ENCODE measurements at regions not wholly inside any gene's neighbourhood (a gene's known extent, or its start where the extent isn't known, plus 50 kb on each side); places are given as distances from the start of the nearest gene placed in this dataset.

DNA sequence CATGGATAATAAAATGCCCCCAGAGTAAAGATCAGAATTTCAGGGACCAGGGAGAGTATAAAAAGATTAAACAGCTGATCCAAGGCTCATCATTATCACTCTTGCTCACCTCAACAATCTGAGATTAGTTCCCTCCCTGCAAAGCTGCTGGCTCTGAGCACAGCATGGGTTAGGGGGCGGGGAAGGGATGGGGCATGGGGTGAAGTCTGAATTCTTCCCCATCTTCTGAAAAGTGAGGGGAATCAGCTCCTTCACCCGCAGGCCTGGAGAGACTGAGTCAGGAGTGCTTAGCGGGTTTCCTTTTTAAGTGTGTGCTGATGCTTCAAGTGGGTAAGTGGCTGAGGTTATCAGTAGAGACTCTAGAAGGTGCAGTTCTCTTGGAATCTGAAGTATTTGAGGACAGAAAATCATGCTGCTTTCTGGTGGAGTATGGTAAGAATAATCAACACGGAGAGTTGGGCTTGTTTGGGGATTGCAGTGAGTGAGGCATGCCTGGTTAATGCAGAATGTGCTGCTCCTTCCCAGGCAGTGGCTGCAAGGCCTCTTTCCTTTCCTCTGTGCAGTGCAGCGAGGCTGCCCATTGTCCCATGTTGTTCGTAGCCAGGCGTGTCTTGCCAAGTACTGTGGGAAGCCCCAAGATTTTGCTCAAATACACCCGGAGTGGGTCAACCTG lies 59.2 kb upstream of the TRAK1 start:
- peak; percentile 74 for DNase-seq (ENCODE audit: low read depth)
- TF ChIP-seq, protein P1, sequence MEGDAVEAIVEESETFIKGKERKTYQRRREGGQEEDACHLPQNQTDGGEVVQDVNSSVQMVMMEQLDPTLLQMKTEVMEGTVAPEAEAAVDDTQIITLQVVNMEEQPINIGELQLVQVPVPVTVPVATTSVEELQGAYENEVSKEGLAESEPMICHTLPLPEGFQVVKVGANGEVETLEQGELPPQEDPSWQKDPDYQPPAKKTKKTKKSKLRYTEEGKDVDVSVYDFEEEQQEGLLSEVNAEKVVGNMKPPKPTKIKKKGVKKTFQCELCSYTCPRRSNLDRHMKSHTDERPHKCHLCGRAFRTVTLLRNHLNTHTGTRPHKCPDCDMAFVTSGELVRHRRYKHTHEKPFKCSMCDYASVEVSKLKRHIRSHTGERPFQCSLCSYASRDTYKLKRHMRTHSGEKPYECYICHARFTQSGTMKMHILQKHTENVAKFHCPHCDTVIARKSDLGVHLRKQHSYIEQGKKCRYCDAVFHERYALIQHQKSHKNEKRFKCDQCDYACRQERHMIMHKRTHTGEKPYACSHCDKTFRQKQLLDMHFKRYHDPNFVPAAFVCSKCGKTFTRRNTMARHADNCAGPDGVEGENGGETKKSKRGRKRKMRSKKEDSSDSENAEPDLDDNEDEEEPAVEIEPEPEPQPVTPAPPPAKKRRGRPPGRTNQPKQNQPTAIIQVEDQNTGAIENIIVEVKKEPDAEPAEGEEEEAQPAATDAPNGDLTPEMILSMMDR (conservative IDR thresholded peaks at IDR 0.05; ENCODE audit: low read length): 0 out of 2 replicates have a peak, but pooled peaks have one; percentile 4
- peak overlapping the region; percentile 39 for H3K4me3 ChIP-seq (ENCODE audit: low read length)

DNA sequence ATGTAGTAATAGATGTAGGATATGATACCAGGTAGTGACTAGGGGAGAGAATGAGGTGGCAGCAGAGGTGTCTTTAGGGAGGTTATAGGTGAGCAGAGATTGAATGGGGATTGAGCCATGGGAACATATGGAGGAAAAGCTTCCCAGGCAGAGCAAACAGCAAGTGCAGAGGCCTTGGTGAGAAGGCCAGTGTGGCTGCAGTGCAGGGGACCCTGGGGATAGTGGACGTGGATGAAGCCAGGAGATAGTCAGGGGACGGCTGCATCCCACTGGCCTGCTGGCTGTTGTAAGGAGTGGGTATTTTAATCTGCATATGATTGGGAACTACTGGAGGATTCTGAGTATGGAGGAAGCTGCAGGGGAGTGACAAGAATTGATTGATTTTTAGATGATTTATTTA lies 62.7 kb upstream of the TRAK1 start:
- TF ChIP-seq, protein P1 (conservative IDR thresholded peaks at IDR 0.05; ENCODE audit: low read length): no peak
- no peak overlapping the region for H3K4me3 ChIP-seq (ENCODE audit: low read length)
- DNase-seq (ENCODE audit: low read depth): no peak

DNA sequence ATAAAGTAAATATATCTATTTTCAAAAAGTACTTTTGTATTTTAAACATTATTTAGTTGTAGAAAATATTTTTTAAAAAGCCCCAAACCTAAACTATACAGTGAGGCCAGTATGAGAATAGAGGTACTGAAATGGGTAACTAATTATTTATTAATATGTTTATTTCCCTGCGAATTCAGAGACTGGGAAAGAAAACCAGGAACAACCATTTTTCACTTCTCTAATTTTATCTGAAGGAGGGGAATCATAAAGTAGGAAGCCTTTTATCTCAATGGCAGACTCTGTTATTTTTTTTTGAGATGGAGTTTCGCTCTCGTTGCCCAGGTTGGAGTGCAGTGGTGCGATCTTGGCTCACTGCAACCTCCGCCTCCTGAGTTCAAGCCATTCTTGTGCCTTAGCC lies 63.6 kb upstream of the TRAK1 start:
- no peak overlapping the region for H3K4me3 ChIP-seq (ENCODE audit: low read length)
- TF ChIP-seq, protein P1 (conservative IDR thresholded peaks at IDR 0.05; ENCODE audit: low read length): no peak

DNA sequence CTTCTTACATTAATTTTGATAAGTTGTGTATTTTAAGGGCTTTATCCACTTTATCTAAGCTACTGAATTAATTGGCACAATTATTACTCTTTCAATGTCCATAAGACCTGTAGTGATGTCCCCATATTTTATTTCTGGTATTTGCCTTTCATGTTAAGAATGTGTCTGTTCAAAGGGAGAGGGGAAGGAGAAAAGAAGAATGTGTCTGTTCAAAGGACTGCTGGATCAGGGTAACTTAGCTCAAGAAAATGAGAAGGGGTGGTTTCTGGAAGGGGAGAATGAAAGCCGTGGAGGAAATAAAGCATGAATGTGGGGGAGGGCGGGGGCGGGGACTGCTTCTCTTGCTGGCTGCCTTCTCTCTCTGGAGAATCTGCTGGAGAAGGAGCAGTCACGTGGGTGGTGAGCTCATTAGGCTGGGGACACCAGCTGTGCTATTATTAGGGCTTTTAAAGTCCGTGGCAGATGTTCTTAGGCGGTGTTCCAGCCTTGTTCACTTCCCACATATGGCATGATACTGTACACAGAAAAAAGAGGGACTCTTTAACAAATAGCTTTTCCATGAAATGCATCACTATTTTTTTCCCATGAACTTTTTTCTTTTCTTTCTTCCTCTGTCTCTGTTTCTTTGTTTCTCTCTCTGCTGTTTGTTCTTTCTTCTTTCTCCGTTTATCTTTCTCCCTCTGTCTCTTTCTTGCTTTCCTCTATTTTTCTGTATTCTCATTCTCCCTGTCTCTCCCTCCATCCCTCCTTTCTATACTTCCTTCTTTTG lies 63.7 kb upstream of the ULK4 start:
- TF ChIP-seq, protein P1 (conservative IDR thresholded peaks at IDR 0.05; ENCODE audit: low read length): no peak
- peak; percentile 98 for DNase-seq (ENCODE audit: low read depth)
- peak overlapping the region; percentile 24 for H3K4me3 ChIP-seq (ENCODE audit: low read length)

More for the DNA sequence above, 63.6 kb upstream of the TRAK1 start:
- no peak for DNase-seq (ENCODE audit: low read depth)

DNA sequence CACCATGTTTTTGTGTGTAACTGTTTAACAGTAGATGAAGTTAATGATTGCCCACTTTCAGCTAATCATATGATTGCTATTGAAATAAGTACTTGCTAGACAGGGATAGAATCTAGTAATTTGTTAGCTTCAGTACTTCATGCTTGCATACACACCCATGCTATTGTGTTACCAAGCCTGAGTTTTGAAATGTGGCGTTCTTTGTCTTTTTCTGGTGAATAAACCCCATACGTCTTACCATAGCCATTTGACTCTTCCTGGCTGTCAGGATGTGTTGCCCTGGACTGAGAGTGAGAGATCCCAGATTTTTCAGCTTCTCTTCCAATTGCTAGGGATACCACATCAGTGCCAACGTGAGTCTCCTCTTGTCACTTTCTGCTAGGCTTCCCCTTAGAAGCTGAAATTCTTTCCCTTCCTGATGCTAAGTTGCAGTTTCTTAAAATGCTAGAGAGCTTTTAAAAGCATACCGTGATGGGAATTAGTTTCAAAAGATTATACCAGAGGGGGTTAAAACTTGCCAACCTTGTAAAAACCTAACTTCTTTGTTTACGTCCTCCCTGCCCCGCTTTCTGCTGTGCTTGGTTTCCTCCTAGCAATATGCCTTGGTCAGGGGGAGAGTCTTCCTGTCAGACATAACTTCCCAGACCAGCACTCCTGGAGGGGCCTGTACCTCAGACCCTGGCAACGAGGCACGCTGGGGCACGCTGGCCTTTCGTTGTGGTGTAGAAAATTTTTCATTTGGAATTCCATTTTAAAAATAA lies 62.9 kb upstream of the ULK4 start:
- H3K4me3 ChIP-seq (ENCODE audit: low read length): peak overlapping the region; percentile 8
- no peak for DNase-seq (ENCODE audit: low read depth)
- TF ChIP-seq, protein P1 (conservative IDR thresholded peaks at IDR 0.05; ENCODE audit: low read length): no peak

DNA sequence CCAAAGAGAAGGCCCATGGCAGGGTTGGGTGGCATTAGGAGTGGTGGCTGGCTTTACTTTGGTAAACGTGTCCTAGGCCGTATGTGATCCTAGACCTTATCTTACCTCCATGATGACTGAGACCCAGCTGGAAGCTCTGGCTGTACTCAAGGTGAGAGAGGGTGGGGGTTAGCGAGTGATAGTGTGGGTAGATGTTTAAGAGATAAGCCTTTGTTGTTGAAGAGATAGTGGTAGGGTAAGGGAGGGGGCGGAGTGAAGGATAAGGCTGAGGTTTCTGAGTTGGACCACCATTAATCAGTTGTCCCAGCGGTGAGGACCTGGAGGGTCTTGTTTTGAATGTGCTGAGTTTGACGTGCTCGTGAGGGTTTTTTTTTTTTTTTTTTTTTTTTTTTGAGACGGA lies 61.5 kb upstream of the ULK4 start:
- TF ChIP-seq, protein P1 (conservative IDR thresholded peaks at IDR 0.05; ENCODE audit: low read length): no peak
- H3K4me3 ChIP-seq (ENCODE audit: low read length): no peak overlapping the region
- no peak for DNase-seq (ENCODE audit: low read depth)
